SK-N-SH treated with all-trans-retinoic acid at 6 μM for 48 hours (cell line): ENCODE measurements at regions not wholly inside any gene's neighbourhood (a gene's known extent, or its start where the extent isn't known, plus 50 kb on each side); places are given as distances from the start of the nearest gene placed in this dataset.

Source experiments
- ARNTL ChIP-seq: fragments of 450-650 bp; formaldehyde crosslinking; IDR thresholded peaks from 2 replicates; pipeline ENCODE4 v1.5.0; 2020; ENCODE audit warnings: low read depth, mild to moderate bottlenecking, moderate library complexity, borderline replicate concordance
- CSDC2 ChIP-seq: fragments of 250-450 bp; sonication (Bioruptor Pico); IDR thresholded peaks from 2 replicates; pipeline ENCODE4 v1.5.0; 2020; ENCODE audit warnings: mild to moderate bottlenecking, moderate library complexity
- RARB ChIP-seq: fragments of 250-450 bp; sonication (Bioruptor Pico); IDR thresholded peaks from 2 replicates; pipeline ENCODE4 v1.8.0; 2021; ENCODE audit warnings: mild to moderate bottlenecking, moderate library complexity
- ZFP3 ChIP-seq: fragments of 250-450 bp; sonication (Bioruptor Pico); IDR thresholded peaks from 2 replicates; pipeline ENCODE4 v1.5.0; 2020; ENCODE audit warnings: mild to moderate bottlenecking, moderate library complexity

- no peak for TF ChIP-seq ARNTL (CRISPR knock-in tag)
- TF ChIP-seq RARB (CRISPR knock-in tag), result no peak
- TF ChIP-seq ZFP3 (CRISPR knock-in tag), result no peak
- no peak for TF ChIP-seq CSDC2 (CRISPR knock-in tag)
Observed at GRCh38 chr17:13197586-13197985, 179.8 kb upstream of the ELAC2 start.
